ENCODE measurements at regions not wholly inside any gene's neighbourhood (a gene's known extent, or its start where the extent isn't known, plus 50 kb on each side); places are given as distances from the start of the nearest gene placed in this dataset.

- no peaks in the 10 kb centered on the region for H3K27me3 ChIP-seq (ENCODE audit: control insufficient read depth in 5 of 5, insufficient read depth in 4 of 5, low read length in 5 of 5)
- peaks cover 0 to 8% (median 0%) of the 10 kb centered on the region in 5 donors for H3K9me3 ChIP-seq (ENCODE audit: control insufficient read depth in 5 of 5, low read length in 5 of 5)
- H3K4me3 ChIP-seq (ENCODE audit: low read depth in 1 of 5, low read length in 5 of 5), result no peak overlapping the region
- no peak overlapping the region for H3K9ac ChIP-seq (ENCODE audit: low read length in 5 of 5)
- H3K27ac ChIP-seq (ENCODE audit: low read depth, low read length), result no peak overlapping the region
- H3K4me1 ChIP-seq (ENCODE audit: control insufficient read depth in 5 of 5, insufficient read depth in 5 of 5, low read length in 5 of 5), result no peaks in the 10 kb centered on the region
- H3K36me3 ChIP-seq (ENCODE audit: control insufficient read depth in 5 of 5, insufficient read depth in 5 of 5, low read length in 5 of 5), result no peaks in the 10 kb centered on the region
Observed at GRCh38 chr9:86997156-86997555, 49.9 kb upstream of the GAS1 start.

GRCh38 chr9:86997951-86998350 lies 50.6 kb upstream of the GAS1 start:
- Histone ChIP-seq H3K27ac (ENCODE audit: low read depth, low read length) (no peak overlapping the region), H3K36me3 (ENCODE audit: control insufficient read depth in 5 of 5, insufficient read depth in 5 of 5, low read length in 5 of 5) (no peaks in the 10 kb centered on the region), H3K27me3 (ENCODE audit: control insufficient read depth in 5 of 5, insufficient read depth in 4 of 5, low read length in 5 of 5) (no peaks in the 10 kb centered on the region), H3K4me3 (ENCODE audit: low read depth in 1 of 5, low read length in 5 of 5) (no peak overlapping the region), H3K9ac (ENCODE audit: low read length in 5 of 5) (no peak overlapping the region), H3K9me3 (ENCODE audit: control insufficient read depth in 5 of 5, low read length in 5 of 5) (peaks cover 0 to 8% (median 2%) of the 10 kb centered on the region in 5 donors), H3K4me1 (ENCODE audit: control insufficient read depth in 5 of 5, insufficient read depth in 5 of 5, low read length in 5 of 5) (no peaks in the 10 kb centered on the region)

- Histone ChIP-seq H3K27me3 (ENCODE audit: control insufficient read depth in 5 of 5, insufficient read depth in 4 of 5, low read length in 5 of 5) (no peaks in the 10 kb centered on the region), H3K36me3 (ENCODE audit: control insufficient read depth in 5 of 5, insufficient read depth in 5 of 5, low read length in 5 of 5) (no peaks in the 10 kb centered on the region), H3K27ac (ENCODE audit: low read depth, low read length) (no peak overlapping the region), H3K9ac (ENCODE audit: low read length in 5 of 5) (no peak overlapping the region), H3K4me1 (ENCODE audit: control insufficient read depth in 5 of 5, insufficient read depth in 5 of 5, low read length in 5 of 5) (peaks cover 0 to under 1% (median 0%) of the 10 kb centered on the region in 5 donors), H3K4me3 (ENCODE audit: low read depth in 1 of 5, low read length in 5 of 5) (no peak overlapping the region), H3K9me3 (ENCODE audit: control insufficient read depth in 5 of 5, low read length in 5 of 5) (peaks cover 0 to 8% (median 2%) of the 10 kb centered on the region in 5 donors)
Observed at GRCh38 chr9:87002517-87002916, 55.2 kb upstream of the GAS1 start.

- H3K27me3 ChIP-seq (ENCODE audit: control insufficient read depth in 5 of 5, insufficient read depth in 4 of 5, low read length in 5 of 5), result no peaks in the 10 kb centered on the region
- no peak overlapping the region for H3K27ac ChIP-seq (ENCODE audit: low read depth, low read length)
- H3K9ac ChIP-seq (ENCODE audit: low read length in 5 of 5), result no peak overlapping the region
- peaks cover 0 to 8% (median 2%) of the 10 kb centered on the region in 5 donors for H3K9me3 ChIP-seq (ENCODE audit: control insufficient read depth in 5 of 5, low read length in 5 of 5)
- H3K4me1 ChIP-seq (ENCODE audit: control insufficient read depth in 5 of 5, insufficient read depth in 5 of 5, low read length in 5 of 5), result peaks cover 0 to 4% (median 0%) of the 10 kb centered on the region in 5 donors
- no peaks in the 10 kb centered on the region for H3K36me3 ChIP-seq (ENCODE audit: control insufficient read depth in 5 of 5, insufficient read depth in 5 of 5, low read length in 5 of 5)
- no peak overlapping the region for H3K4me3 ChIP-seq (ENCODE audit: low read depth in 1 of 5, low read length in 5 of 5)
Observed at GRCh38 chr9:87004016-87004415, 56.7 kb upstream of the GAS1 start.

GRCh38 chr9:87006956-87007355 lies 59.6 kb upstream of the GAS1 start:
- no peak overlapping the region for H3K27ac ChIP-seq (ENCODE audit: low read depth, low read length)
- peaks cover 0 to 4% (median 0%) of the 10 kb centered on the region in 5 donors for H3K4me1 ChIP-seq (ENCODE audit: control insufficient read depth in 5 of 5, insufficient read depth in 5 of 5, low read length in 5 of 5)
- H3K36me3 ChIP-seq (ENCODE audit: control insufficient read depth in 5 of 5, insufficient read depth in 5 of 5, low read length in 5 of 5), result no peaks in the 10 kb centered on the region
- no peak overlapping the region for H3K9ac ChIP-seq (ENCODE audit: low read length in 5 of 5)
- peaks cover 0 to 3% (median 0%) of the 10 kb centered on the region in 5 donors for H3K9me3 ChIP-seq (ENCODE audit: control insufficient read depth in 5 of 5, low read length in 5 of 5)
- no peak overlapping the region for H3K4me3 ChIP-seq (ENCODE audit: low read depth in 1 of 5, low read length in 5 of 5)
- H3K27me3 ChIP-seq (ENCODE audit: control insufficient read depth in 5 of 5, insufficient read depth in 4 of 5, low read length in 5 of 5), result no peaks in the 10 kb centered on the region

- Histone ChIP-seq H3K27ac (ENCODE audit: low read depth, low read length) (no peak overlapping the region), H3K4me3 (ENCODE audit: low read depth in 1 of 5, low read length in 5 of 5) (no peak overlapping the region), H3K4me1 (ENCODE audit: control insufficient read depth in 5 of 5, insufficient read depth in 5 of 5, low read length in 5 of 5) (peaks cover 0 to 4% (median 0%) of the 10 kb centered on the region in 5 donors), H3K36me3 (ENCODE audit: control insufficient read depth in 5 of 5, insufficient read depth in 5 of 5, low read length in 5 of 5) (no peaks in the 10 kb centered on the region), H3K27me3 (ENCODE audit: control insufficient read depth in 5 of 5, insufficient read depth in 4 of 5, low read length in 5 of 5) (no peaks in the 10 kb centered on the region), H3K9me3 (ENCODE audit: control insufficient read depth in 5 of 5, low read length in 5 of 5) (no peaks in the 10 kb centered on the region), H3K9ac (ENCODE audit: low read length in 5 of 5) (no peak overlapping the region)
Observed at GRCh38 chr9:87007711-87008366, 60.5 kb upstream of the GAS1 start.

- Histone ChIP-seq H3K27me3 (ENCODE audit: control insufficient read depth in 5 of 5, insufficient read depth in 4 of 5, low read length in 5 of 5) (no peaks in the 10 kb centered on the region), H3K4me3 (ENCODE audit: low read depth in 1 of 5, low read length in 5 of 5) (no peak overlapping the region), H3K36me3 (ENCODE audit: control insufficient read depth in 5 of 5, insufficient read depth in 5 of 5, low read length in 5 of 5) (no peaks in the 10 kb centered on the region), H3K4me1 (ENCODE audit: control insufficient read depth in 5 of 5, insufficient read depth in 5 of 5, low read length in 5 of 5) (peaks cover 0 to 4% (median 0%) of the 10 kb centered on the region in 5 donors), H3K9ac (ENCODE audit: low read length in 5 of 5) (no peak overlapping the region), H3K9me3 (ENCODE audit: control insufficient read depth in 5 of 5, low read length in 5 of 5) (no peaks in the 10 kb centered on the region), H3K27ac (ENCODE audit: low read depth, low read length) (no peak overlapping the region)
Observed at GRCh38 chr9:87008667-87009066, 61.4 kb upstream of the GAS1 start.

GRCh38 chr9:87010626-87011025 lies 63.3 kb upstream of the GAS1 start:
- H3K9me3 ChIP-seq (ENCODE audit: control insufficient read depth in 5 of 5, low read length in 5 of 5), result no peaks in the 10 kb centered on the region
- no peak overlapping the region for H3K27ac ChIP-seq (ENCODE audit: low read depth, low read length)
- H3K9ac ChIP-seq (ENCODE audit: low read length in 5 of 5), result no peak overlapping the region
- H3K27me3 ChIP-seq (ENCODE audit: control insufficient read depth in 5 of 5, insufficient read depth in 4 of 5, low read length in 5 of 5), result no peaks in the 10 kb centered on the region
- H3K4me3 ChIP-seq (ENCODE audit: low read depth in 1 of 5, low read length in 5 of 5), result no peak overlapping the region
- H3K4me1 ChIP-seq (ENCODE audit: control insufficient read depth in 5 of 5, insufficient read depth in 5 of 5, low read length in 5 of 5), result peaks cover 0 to 4% (median 0%) of the 10 kb centered on the region in 5 donors
- no peaks in the 10 kb centered on the region for H3K36me3 ChIP-seq (ENCODE audit: control insufficient read depth in 5 of 5, insufficient read depth in 5 of 5, low read length in 5 of 5)

GRCh38 chr9:87011551-87011950 lies 64.2 kb upstream of the GAS1 start:
- Histone ChIP-seq H3K9ac (ENCODE audit: low read length in 5 of 5) (no peak overlapping the region), H3K27ac (ENCODE audit: low read depth, low read length) (no peak overlapping the region), H3K27me3 (ENCODE audit: control insufficient read depth in 5 of 5, insufficient read depth in 4 of 5, low read length in 5 of 5) (no peaks in the 10 kb centered on the region), H3K36me3 (ENCODE audit: control insufficient read depth in 5 of 5, insufficient read depth in 5 of 5, low read length in 5 of 5) (no peaks in the 10 kb centered on the region), H3K4me3 (ENCODE audit: low read depth in 1 of 5, low read length in 5 of 5) (no peak overlapping the region), H3K9me3 (ENCODE audit: control insufficient read depth in 5 of 5, low read length in 5 of 5) (no peaks in the 10 kb centered on the region), H3K4me1 (ENCODE audit: control insufficient read depth in 5 of 5, insufficient read depth in 5 of 5, low read length in 5 of 5) (peaks cover 0 to 4% (median 0%) of the 10 kb centered on the region in 5 donors)

GRCh38 chr9:87013490-87013889 lies 66.2 kb upstream of the GAS1 start:
- Histone ChIP-seq H3K27me3 (ENCODE audit: control insufficient read depth in 5 of 5, insufficient read depth in 4 of 5, low read length in 5 of 5) (no peaks in the 10 kb centered on the region), H3K27ac (ENCODE audit: low read depth, low read length) (no peak overlapping the region), H3K9me3 (ENCODE audit: control insufficient read depth in 5 of 5, low read length in 5 of 5) (no peaks in the 10 kb centered on the region), H3K36me3 (ENCODE audit: control insufficient read depth in 5 of 5, insufficient read depth in 5 of 5, low read length in 5 of 5) (no peaks in the 10 kb centered on the region), H3K4me1 (ENCODE audit: control insufficient read depth in 5 of 5, insufficient read depth in 5 of 5, low read length in 5 of 5) (no peaks in the 10 kb centered on the region), H3K9ac (ENCODE audit: low read length in 5 of 5) (no peak overlapping the region), H3K4me3 (ENCODE audit: low read depth in 1 of 5, low read length in 5 of 5) (no peak overlapping the region)
